ENCODE measurements at regions not wholly inside any gene's neighbourhood (a gene's known extent, or its start where the extent isn't known, plus 50 kb on each side); places are given as distances from the start of the nearest gene placed in this dataset.

DNA sequence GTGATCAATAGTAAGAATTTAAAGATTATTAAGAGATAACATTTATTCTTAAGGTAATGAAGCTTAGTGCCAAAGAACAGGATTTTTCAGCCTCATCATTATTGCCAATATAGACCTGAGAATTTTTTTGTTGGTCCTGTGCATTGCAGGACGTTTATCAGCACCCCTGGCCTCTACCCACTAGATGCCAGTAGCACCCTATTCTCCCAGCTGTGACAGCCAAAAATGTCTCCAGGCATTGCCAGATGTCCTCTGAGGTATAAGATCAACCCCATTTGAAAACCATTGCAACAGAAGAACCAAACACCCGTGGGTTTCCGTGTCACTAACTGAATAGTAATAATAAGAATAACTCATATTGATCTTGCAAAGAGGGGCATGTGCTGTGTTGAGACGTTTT, 700.0 kb upstream of the SOX11 start:
- CTCF ChIA-PET: no interaction called here
- WGBS (ENCODE audit: missing lambda C conversion rate): 3% methylated on average over 4 of the region's 4 CpGs
- no peaks in the 10 kb centered on the region for H3K4me1 ChIP-seq
- no peak overlapping the region for H3K27ac ChIP-seq
- no peak for DNase-seq (ENCODE audit: low read depth in 1 of 2, low spot score in 1 of 2)
- no peak overlapping the region for H3K4me3 ChIP-seq
- FAIRE-seq: no peak
- POLR2A ChIA-PET: no interaction called here
- no peak overlapping the region for H3K4me2 ChIP-seq
- TF ChIP-seq, protein P1, sequence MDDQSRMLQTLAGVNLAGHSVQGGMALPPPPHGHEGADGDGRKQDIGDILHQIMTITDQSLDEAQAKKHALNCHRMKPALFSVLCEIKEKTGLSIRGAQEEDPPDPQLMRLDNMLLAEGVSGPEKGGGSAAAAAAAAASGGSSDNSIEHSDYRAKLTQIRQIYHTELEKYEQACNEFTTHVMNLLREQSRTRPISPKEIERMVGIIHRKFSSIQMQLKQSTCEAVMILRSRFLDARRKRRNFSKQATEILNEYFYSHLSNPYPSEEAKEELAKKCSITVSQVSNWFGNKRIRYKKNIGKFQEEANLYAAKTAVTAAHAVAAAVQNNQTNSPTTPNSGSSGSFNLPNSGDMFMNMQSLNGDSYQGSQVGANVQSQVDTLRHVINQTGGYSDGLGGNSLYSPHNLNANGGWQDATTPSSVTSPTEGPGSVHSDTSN (IDR thresholded peaks at IDR 0.05): no peak
- TF ChIP-seq SMC3 (IDR thresholded peaks at IDR 0.05): no peak
- TF ChIP-seq HOXA7 (CRISPR knock-in tag; IDR thresholded peaks at IDR 0.05): no peak
- TF ChIP-seq ZSCAN20 (CRISPR knock-in tag; IDR thresholded peaks at IDR 0.05): no peak
- no peak for TF ChIP-seq ZNF302 (CRISPR knock-in tag; IDR thresholded peaks at IDR 0.05)
- no peak for TF ChIP-seq NFE2L2 (conservative IDR thresholded peaks at IDR 0.05; ENCODE audit: low read length)
- TF ChIP-seq CBX8 (IDR thresholded peaks at IDR 0.05): no peak
- TF ChIP-seq RAD21 (conservative IDR thresholded peaks at IDR 0.05 in 1 of 2, IDR thresholded peaks at IDR 0.05 in 1 of 2): no peak
- no peak for TF ChIP-seq TFCP2L1 (CRISPR knock-in tag; IDR thresholded peaks at IDR 0.05)
- no peak for TF ChIP-seq ZC3H11A (IDR thresholded peaks at IDR 0.05)
- TF ChIP-seq EHMT2 (IDR thresholded peaks at IDR 0.05; ENCODE audit: low read depth): no peak
- TF ChIP-seq BHLHE40 (IDR thresholded peaks at IDR 0.05; ENCODE audit: low read depth, low read length): no peak
- no peak for TF ChIP-seq NR3C1 (IDR thresholded peaks at IDR 0.05)
- TF ChIP-seq KDM1A (IDR thresholded peaks at IDR 0.05; ENCODE audit: low read depth): no peak
- no peak for TF ChIP-seq FOSB (CRISPR knock-in tag; IDR thresholded peaks at IDR 0.05)
- no peak for TF ChIP-seq RFX5 (IDR thresholded peaks at IDR 0.05)
- no peak for TF ChIP-seq JUNB (IDR thresholded peaks at IDR 0.05)
- H3K9me3 ChIP-seq: peaks cover 23% of the 10 kb centered on the region
- ATAC-seq: no peak

DNA sequence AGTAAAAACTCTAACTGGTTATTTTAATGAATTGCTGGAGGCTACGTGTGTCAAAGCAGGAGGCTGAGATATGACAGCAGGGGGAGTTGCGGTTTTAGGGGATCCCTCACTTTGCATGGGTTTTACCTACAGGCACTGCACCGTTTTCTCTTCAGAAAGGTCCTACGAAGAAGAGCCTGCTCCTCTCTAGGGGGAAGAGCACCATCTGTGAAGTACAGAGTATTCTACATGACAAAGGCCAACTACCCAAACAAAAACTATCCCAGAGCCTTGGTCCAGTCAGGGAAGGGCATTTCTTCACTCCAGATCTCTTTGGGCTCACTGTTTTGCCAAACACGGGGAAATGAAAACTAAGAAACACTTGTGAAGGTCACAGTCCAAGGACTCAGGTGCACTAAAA, 696.7 kb upstream of the SOX11 start:
- FAIRE-seq (no peak), DNase-seq (ENCODE audit: low read depth in 1 of 2, low spot score in 1 of 2) (no peak), ATAC-seq (no peak)
- Histone ChIP-seq H3K4me1 (no peaks in the 10 kb centered on the region), H3K4me2 (no peak overlapping the region), H3K9me3 (peaks cover 15% of the 10 kb centered on the region), H3K4me3 (no peak overlapping the region), H3K27ac (no peak overlapping the region)
- WGBS (ENCODE audit: missing lambda C conversion rate): 11% methylated on average over 5 of the region's 5 CpGs
- CTCF ChIA-PET: no interaction called here
- TF ChIP-seq MAZ (IDR thresholded peaks at IDR 0.05; ENCODE audit: borderline replicate concordance, low read depth, low read length) (no peak), FOSL2 (IDR thresholded peaks at IDR 0.05) (no peak), FOSL2 (CRISPR knock-in tag; IDR thresholded peaks at IDR 0.05) (no peak), CHD2 (IDR thresholded peaks at IDR 0.05; ENCODE audit: low read length, partially characterized antibody) (no peak), RNF2 (IDR thresholded peaks at IDR 0.05; ENCODE audit: borderline replicate concordance, low read depth) (no peak), ZSCAN20 (CRISPR knock-in tag; IDR thresholded peaks at IDR 0.05) (no peak), NFE2L2 (conservative IDR thresholded peaks at IDR 0.05; ENCODE audit: low read length) (no peak), HOXB13 (CRISPR knock-in tag; IDR thresholded peaks at IDR 0.05; ENCODE audit: low read depth) (no peak), ZNF302 (CRISPR knock-in tag; IDR thresholded peaks at IDR 0.05) (no peak)
- TF ChIP-seq, protein P2, sequence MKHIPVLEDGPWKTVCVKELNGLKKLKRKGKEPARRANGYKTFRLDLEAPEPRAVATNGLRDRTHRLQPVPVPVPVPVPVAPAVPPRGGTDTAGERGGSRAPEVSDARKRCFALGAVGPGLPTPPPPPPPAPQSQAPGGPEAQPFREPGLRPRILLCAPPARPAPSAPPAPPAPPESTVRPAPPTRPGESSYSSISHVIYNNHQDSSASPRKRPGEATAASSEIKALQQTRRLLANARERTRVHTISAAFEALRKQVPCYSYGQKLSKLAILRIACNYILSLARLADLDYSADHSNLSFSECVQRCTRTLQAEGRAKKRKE (CRISPR knock-in tag; IDR thresholded peaks at IDR 0.05; ENCODE audit: low read depth): no peak
- TF ChIP-seq, protein P3, sequence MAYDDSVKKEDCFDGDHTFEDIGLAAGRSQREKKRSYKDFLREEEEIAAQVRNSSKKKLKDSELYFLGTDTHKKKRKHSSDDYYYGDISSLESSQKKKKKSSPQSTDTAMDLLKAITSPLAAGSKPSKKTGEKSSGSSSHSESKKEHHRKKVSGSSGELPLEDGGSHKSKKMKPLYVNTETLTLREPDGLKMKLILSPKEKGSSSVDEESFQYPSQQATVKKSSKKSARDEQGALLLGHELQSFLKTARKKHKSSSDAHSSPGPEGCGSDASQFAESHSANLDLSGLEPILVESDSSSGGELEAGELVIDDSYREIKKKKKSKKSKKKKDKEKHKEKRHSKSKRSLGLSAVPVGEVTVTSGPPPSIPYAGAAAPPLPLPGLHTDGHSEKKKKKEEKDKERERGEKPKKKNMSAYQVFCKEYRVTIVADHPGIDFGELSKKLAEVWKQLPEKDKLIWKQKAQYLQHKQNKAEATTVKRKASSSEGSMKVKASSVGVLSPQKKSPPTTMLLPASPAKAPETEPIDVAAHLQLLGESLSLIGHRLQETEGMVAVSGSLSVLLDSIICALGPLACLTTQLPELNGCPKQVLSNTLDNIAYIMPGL (CRISPR knock-in tag; IDR thresholded peaks at IDR 0.05; ENCODE audit: borderline replicate concordance): no peak
- POLR2A ChIA-PET: no interaction called here
